GM21381 (cell line): ENCODE measurements at regions not wholly inside any gene's neighbourhood (a gene's known extent, or its start where the extent isn't known, plus 50 kb on each side); places are given as distances from the start of the nearest gene placed in this dataset.

ENCODE experiments used
- ATAC-seq: cut with Tn5 transposase; IDR thresholded peaks from one replicate; pipeline ENCODE4 v1.9.1; 2021; ENCODE audit warnings: mild to moderate bottlenecking, moderate library complexity; ENCODE audit not compliant: unreplicated experiment

GRCh38 chr13:33945477-33945876, 127.5 kb downstream of the RFC3 start:
- ATAC-seq, result no peak

- ATAC-seq, result no peak
Measured at GRCh38 chr13:33953203-33953602, 135.3 kb downstream of the RFC3 start.

GRCh38 chr13:33953781-33954180, 135.8 kb downstream of the RFC3 start:
- ATAC-seq, result no peak

GRCh38 chr13:33956346-33956745, 138.4 kb downstream of the RFC3 start:
- no peak for ATAC-seq

GRCh38 chr13:33957497-33957905, 139.6 kb downstream of the RFC3 start:
- no peak for ATAC-seq

GRCh38 chr13:33958964-33959363, 141.0 kb downstream of the RFC3 start:
- no peak for ATAC-seq

GRCh38 chr13:33963134-33963533, 145.2 kb downstream of the RFC3 start:
- no peak for ATAC-seq

- no peak for ATAC-seq
Measured at GRCh38 chr13:33963895-33964294, 145.9 kb downstream of the RFC3 start.

- no peak for ATAC-seq
Measured at GRCh38 chr13:33968520-33969507, 150.9 kb downstream of the RFC3 start.

- ATAC-seq, result no peak
Measured at GRCh38 chr13:33970746-33971561, 153.0 kb downstream of the RFC3 start.

- no peak for ATAC-seq
Measured at GRCh38 chr13:33971562-33971819, 153.5 kb downstream of the RFC3 start.

- no peak for ATAC-seq
Measured at GRCh38 chr13:33973194-33973593, 155.2 kb downstream of the RFC3 start.

- ATAC-seq, result no peak
Measured at GRCh38 chr13:33976965-33977364, 159.0 kb downstream of the RFC3 start.

GRCh38 chr13:33978653-33979052, 160.7 kb downstream of the RFC3 start:
- no peak for ATAC-seq

GRCh38 chr13:33992881-33993336, 175.0 kb downstream of the RFC3 start:
- ATAC-seq, result no peak

GRCh38 chr13:33994198-33994597, 176.2 kb downstream of the RFC3 start:
- peak; percentile 77 for ATAC-seq

- no peak for ATAC-seq
Measured at GRCh38 chr13:33994826-33995502, 177.0 kb downstream of the RFC3 start.

- no peak for ATAC-seq
Measured at GRCh38 chr13:33996636-33997035, 178.7 kb downstream of the RFC3 start.

- no peak for ATAC-seq
Measured at GRCh38 chr13:33997574-33997973, 179.6 kb downstream of the RFC3 start.

- no peak for ATAC-seq
Measured at GRCh38 chr13:33999811-34000605, 182.1 kb downstream of the RFC3 start.

- no peak for ATAC-seq
Measured at GRCh38 chr13:34000955-34001354, 183.0 kb downstream of the RFC3 start.
